ENCODE measurements at regions not wholly inside any gene's neighbourhood (a gene's known extent, or its start where the extent isn't known, plus 50 kb on each side); places are given as distances from the start of the nearest gene placed in this dataset.

DNA sequence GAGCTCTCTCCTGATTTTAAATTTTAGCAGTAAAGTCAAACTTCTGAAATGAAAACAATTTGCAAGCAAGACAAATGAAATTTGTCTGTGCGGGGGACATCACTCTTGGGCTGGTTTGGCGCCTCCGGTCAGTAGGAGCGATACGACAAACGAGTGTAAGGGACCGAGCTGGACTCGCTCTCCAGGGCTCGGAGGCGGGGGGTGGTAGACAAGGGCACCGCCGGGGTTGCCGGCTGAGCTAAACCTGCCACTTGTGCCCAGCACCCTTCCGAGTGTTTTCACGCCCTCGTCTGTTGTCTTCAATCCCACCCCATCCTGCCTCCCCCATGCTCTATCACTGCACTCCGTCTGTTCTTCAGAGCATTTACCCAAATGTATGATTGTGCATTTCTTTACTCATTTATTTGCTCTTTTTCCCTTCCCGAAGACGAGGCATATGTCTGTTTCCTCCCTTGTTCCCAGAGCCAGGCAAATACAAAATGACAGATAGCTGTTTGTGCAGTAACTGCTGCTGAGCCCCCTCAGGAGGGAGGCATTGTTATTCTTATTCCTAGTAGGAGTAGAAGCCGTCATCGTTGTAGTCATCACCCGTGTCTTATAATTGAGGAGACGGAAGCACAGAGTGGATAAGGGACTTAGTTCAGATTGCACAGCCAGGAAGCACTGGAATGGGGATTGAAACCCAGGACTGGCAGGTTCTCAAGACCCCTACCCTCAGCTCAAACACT lies 62.8 kb upstream of the APCDD1L start:
- POLR2A ChIA-PET = no interaction called here
- no peak overlapping the region for H3K27ac ChIP-seq (ENCODE audit: extremely low read length, insufficient read depth, low read length)
- DNase-seq (ENCODE audit: low spot score) (no peak), ATAC-seq (no peak), FAIRE-seq (no peak)
- H3K4me3 ChIP-seq (replicated peaks in 1 of 3; ENCODE audit: insufficient read depth in 1 of 3, low read depth in 2 of 3, low read length in 3 of 3) = no peak overlapping the region
- no TSS peak for BruUV-seq (replicated peaks)
- H3K9me3 ChIP-seq (ENCODE audit: low read length) = no peaks in the 10 kb centered on the region
- no peak overlapping the region for H3K9ac ChIP-seq (ENCODE audit: insufficient read depth, low read depth, low read length)
- no peaks in the 10 kb centered on the region for H3K36me3 ChIP-seq (replicated peaks in 1 of 2; ENCODE audit: control insufficient read depth in 1 of 2, insufficient read depth in 2 of 2, low read length in 2 of 2)
- H4K20me1 ChIP-seq (ENCODE audit: insufficient read depth, low read length) = no peaks in the 10 kb centered on the region
- CTCF ChIA-PET (ENCODE audit: low intra/inter-chr PET ratio, low total read pairs) = no interaction called here
- no peak overlapping the region for H3K4me2 ChIP-seq (ENCODE audit: low read depth, low read length)
- TF ChIP-seq TAF15 (IDR thresholded peaks at IDR 0.05; ENCODE audit: low read depth, low read length, poor library complexity, severe bottlenecking) (no peak), PCBP2 (optimal IDR thresholded peaks at IDR 0.05; ENCODE audit: low read depth, low read length, poor library complexity, severe bottlenecking) (no peak), HIVEP1 (CRISPR knock-in tag; IDR thresholded peaks at IDR 0.05) (no peak), SRSF1 (optimal IDR thresholded peaks at IDR 0.05; ENCODE audit: low read depth, low read length) (no peak), KLF13 (CRISPR knock-in tag; IDR thresholded peaks at IDR 0.05) (no peak), SNAI1 (CRISPR knock-in tag; IDR thresholded peaks at IDR 0.05; ENCODE audit: borderline replicate concordance) (no peak), KMT2B (CRISPR knock-in tag; IDR thresholded peaks at IDR 0.05) (no peak), ARNTL (CRISPR knock-in tag; IDR thresholded peaks at IDR 0.05) (no peak), HNRNPK (IDR thresholded peaks at IDR 0.05; ENCODE audit: low read depth, low read length, poor library complexity, severe bottlenecking) (no peak), ZNF180 (CRISPR knock-in tag; IDR thresholded peaks at IDR 0.05; ENCODE audit: borderline replicate concordance, low read depth) (no peak), MIXL1 (CRISPR knock-in tag; IDR thresholded peaks at IDR 0.05) (no peak)
- TF ChIP-seq, protein P1, sequence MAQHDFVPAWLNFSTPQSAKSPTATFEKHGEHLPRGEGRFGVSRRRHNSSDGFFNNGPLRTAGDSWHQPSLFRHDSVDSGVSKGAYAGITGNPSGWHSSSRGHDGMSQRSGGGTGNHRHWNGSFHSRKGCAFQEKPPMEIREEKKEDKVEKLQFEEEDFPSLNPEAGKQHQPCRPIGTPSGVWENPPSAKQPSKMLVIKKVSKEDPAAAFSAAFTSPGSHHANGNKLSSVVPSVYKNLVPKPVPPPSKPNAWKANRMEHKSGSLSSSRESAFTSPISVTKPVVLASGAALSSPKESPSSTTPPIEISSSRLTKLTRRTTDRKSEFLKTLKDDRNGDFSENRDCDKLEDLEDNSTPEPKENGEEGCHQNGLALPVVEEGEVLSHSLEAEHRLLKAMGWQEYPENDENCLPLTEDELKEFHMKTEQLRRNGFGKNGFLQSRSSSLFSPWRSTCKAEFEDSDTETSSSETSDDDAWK (CRISPR knock-in tag; IDR thresholded peaks at IDR 0.05) = no peak
- TF ChIP-seq, protein P2, sequence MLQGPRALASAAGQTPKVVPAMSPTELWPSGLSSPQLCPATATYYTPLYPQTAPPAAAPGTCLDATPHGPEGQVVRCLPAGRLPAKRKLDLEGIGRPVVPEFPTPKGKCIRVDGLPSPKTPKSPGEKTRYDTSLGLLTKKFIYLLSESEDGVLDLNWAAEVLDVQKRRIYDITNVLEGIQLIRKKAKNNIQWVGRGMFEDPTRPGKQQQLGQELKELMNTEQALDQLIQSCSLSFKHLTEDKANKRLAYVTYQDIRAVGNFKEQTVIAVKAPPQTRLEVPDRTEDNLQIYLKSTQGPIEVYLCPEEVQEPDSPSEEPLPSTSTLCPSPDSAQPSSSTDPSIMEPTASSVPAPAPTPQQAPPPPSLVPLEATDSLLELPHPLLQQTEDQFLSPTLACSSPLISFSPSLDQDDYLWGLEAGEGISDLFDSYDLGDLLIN (CRISPR knock-in tag; IDR thresholded peaks at IDR 0.05; ENCODE audit: borderline replicate concordance) = no peak
- TF ChIP-seq, protein P3, sequence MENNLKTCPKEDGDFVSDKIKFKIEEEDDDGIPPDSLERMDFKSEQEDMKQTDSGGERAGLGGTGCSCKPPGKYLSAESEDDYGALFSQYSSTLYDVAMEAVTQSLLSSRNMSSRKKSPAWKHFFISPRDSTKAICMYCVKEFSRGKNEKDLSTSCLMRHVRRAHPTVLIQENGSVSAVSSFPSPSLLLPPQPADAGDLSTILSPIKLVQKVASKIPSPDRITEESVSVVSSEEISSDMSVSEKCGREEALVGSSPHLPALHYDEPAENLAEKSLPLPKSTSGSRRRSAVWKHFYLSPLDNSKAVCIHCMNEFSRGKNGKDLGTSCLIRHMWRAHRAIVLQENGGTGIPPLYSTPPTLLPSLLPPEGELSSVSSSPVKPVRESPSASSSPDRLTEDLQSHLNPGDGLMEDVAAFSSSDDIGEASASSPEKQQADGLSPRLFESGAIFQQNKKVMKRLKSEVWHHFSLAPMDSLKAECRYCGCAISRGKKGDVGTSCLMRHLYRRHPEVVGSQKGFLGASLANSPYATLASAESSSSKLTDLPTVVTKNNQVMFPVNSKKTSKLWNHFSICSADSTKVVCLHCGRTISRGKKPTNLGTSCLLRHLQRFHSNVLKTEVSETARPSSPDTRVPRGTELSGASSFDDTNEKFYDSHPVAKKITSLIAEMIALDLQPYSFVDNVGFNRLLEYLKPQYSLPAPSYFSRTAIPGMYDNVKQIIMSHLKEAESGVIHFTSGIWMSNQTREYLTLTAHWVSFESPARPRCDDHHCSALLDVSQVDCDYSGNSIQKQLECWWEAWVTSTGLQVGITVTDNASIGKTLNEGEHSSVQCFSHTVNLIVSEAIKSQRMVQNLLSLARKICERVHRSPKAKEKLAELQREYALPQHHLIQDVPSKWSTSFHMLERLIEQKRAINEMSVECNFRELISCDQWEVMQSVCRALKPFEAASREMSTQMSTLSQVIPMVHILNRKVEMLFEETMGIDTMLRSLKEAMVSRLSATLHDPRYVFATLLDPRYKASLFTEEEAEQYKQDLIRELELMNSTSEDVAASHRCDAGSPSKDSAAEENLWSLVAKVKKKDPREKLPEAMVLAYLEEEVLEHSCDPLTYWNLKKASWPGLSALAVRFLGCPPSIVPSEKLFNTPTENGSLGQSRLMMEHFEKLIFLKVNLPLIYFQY (CRISPR knock-in tag; IDR thresholded peaks at IDR 0.05; ENCODE audit: borderline replicate concordance) = no peak
- no peaks in the 10 kb centered on the region for H3K4me1 ChIP-seq (ENCODE audit: insufficient read depth, low read length)
- 42% methylated on average over 23 of the region's 23 CpGs for WGBS (ENCODE audit: low lambda C conversion rate)
- no peaks in the 10 kb centered on the region for H3K79me2 ChIP-seq (ENCODE audit: insufficient read depth, low read length)
- in situ Hi-C loops (cut with HindIII; ENCODE audit: extremely low pct_ligation_motif_present, low pct_unique_long_range_greater_than_20kb) = no loop called here
- H2AFZ ChIP-seq (ENCODE audit: low read length) = no peak overlapping the region
- peaks cover 18 to 90% of the 10 kb centered on the region in 2 experiments; a peak in 4 of 5 replicates for H3K27me3 ChIP-seq (ENCODE audit: control insufficient read depth in 1 of 2, insufficient read depth in 2 of 2, low read length in 2 of 2)
- intact Hi-C loops (cut with micrococcal nuclease; ENCODE audit: unreplicated experiment) = no loop called here
